Tibial artery (tissue), 4 donors: ENCODE measurements at regions not wholly inside any gene's neighbourhood (a gene's known extent, or its start where the extent isn't known, plus 50 kb on each side); places are given as distances from the start of the nearest gene placed in this dataset.
A peak's percentile ranks its signal among the peaks of the same experiment; 100 is the strongest.

Experiments used
- DNase-seq, 2 donors: peaks; one replicate each; pipeline ENCODE4 v3.0.0-alpha.2; 2019
- H3K27ac ChIP-seq, 2 donors: fragments of 200-600 bp; sonication (generic) in 1 of 2; 1 replicate in 1 of 2; 2 replicates in 1 of 2; pipeline ENCODE4 v1.5.1; 2018 to 2019; ENCODE audit warnings: mild to moderate bottlenecking in 1 of 2
- H3K27me3 ChIP-seq, 2 donors: fragments of 200-600 bp; sonication (generic) in 1 of 2; one replicate each; pipeline versions ENCODE4 v1.5.1 to v1.6.0; 2016 to 2019
- H3K36me3 ChIP-seq, 3 donors: fragments of 200-600 bp; sonication (generic) in 2 of 3; one replicate each; pipeline ENCODE4 v1.5.1; 2016 to 2019; ENCODE audit warnings: mild to moderate bottlenecking in 2 of 3
- H3K4me1 ChIP-seq, 4 donors: fragments of 200-600 bp; sonication (generic) in 2 of 4; 1 replicate in 3 of 4; 2 replicates in 1 of 4; pipeline ENCODE4 v1.5.1; 2016 to 2019
- H3K4me3 ChIP-seq, 2 donors: fragments of 200-600 bp; sonication (generic) in 1 of 2; 1 replicate in 1 of 2; 2 replicates in 1 of 2; pipeline ENCODE4 v1.5.1; 2018 to 2019; ENCODE audit warnings: mild to moderate bottlenecking in 2 of 2
- H3K9me3 ChIP-seq, 3 donors: fragments of 200-600 bp; sonication (generic) in 1 of 3; one replicate each; pipeline ENCODE4 v1.5.1; 2016 to 2019
- intact Hi-C: fragments of 100-400 bp; cut with DNase I; formaldehyde crosslinking; loops from one replicate; pipeline ENCODE4 v1.15.0; 2023; ENCODE audit warnings: low total_unique reads
- TF ChIP-seq, protein P1 (sequence below), 2 experiments: fragments of 200-600 bp in 1 of 2; fragments of 450-650 bp in 1 of 2; IDR thresholded peaks; one replicate each; pipeline ENCODE4 v1.5.1; 2017 to 2019; ENCODE audit warnings: antibody characterized with exemption in 2 of 2, mild to moderate bottlenecking in 1 of 2, moderate library complexity in 1 of 2

GRCh38 chr20:57938158-57939108 is 228.6 kb upstream of the PMEPA1 start:
- intact Hi-C loops: loop anchor here (10.0 kb wide), 1 partner anchor 246 kb away; no protein-coding TSS in a partner anchor
- no peak for DNase-seq
- Histone ChIP-seq H3K4me1 (peaks cover 0 to 26% (median 12%) of the 10 kb centered on the region in 4 donors), H3K27ac (peak overlapping the region; percentile 54 to 56), H3K27me3 (no peaks in the 10 kb centered on the region), H3K4me3 (no peak overlapping the region), H3K9me3 (no peaks in the 10 kb centered on the region), H3K36me3 (no peaks in the 10 kb centered on the region)
- TF ChIP-seq, protein P1, sequence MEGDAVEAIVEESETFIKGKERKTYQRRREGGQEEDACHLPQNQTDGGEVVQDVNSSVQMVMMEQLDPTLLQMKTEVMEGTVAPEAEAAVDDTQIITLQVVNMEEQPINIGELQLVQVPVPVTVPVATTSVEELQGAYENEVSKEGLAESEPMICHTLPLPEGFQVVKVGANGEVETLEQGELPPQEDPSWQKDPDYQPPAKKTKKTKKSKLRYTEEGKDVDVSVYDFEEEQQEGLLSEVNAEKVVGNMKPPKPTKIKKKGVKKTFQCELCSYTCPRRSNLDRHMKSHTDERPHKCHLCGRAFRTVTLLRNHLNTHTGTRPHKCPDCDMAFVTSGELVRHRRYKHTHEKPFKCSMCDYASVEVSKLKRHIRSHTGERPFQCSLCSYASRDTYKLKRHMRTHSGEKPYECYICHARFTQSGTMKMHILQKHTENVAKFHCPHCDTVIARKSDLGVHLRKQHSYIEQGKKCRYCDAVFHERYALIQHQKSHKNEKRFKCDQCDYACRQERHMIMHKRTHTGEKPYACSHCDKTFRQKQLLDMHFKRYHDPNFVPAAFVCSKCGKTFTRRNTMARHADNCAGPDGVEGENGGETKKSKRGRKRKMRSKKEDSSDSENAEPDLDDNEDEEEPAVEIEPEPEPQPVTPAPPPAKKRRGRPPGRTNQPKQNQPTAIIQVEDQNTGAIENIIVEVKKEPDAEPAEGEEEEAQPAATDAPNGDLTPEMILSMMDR (IDR thresholded peaks at IDR 0.05): no peak

DNA sequence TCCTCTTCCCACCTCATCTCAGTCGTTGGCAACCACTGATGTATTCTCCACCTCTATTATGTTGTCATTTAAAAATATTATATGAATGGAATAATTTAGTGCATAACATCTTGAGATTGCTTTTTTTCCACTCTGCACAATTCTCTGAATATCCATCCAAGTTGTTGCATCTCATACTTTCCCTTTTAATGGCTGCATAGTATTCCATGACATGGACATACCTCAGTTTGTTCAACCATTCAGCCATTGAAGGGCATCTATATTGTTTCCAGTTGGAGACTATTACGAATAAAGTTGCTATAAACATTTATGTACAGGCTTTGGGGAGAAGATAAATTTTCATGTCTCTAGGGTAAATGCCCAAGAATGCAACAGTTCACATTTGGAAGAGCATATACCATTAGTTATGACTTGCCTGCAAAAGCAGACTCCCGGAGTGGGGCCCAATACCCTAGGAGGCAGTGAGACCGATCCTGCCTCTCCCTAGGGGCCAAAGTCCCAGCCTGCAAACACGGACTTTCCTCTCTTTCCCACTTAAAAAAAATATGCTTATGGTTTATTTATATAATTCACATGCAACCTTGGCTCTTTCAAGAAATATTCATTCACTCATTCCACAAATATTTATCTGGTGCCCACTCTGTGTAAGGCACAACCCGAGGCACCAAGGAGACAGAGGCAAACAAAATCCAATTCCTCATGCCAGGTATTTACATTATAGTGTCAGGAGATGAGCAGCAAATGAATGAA is 227.0 kb upstream of the PMEPA1 start:
- Histone ChIP-seq H3K27me3 (no peaks in the 10 kb centered on the region), H3K9me3 (no peaks in the 10 kb centered on the region), H3K27ac (peak overlapping the region in 1 of 2 donors; percentile 56), H3K4me3 (no peak overlapping the region), H3K4me1 (peaks cover 0 to 26% (median 12%) of the 10 kb centered on the region in 4 donors), H3K36me3 (no peaks in the 10 kb centered on the region)
- no peak for DNase-seq
- TF ChIP-seq, protein P1 (IDR thresholded peaks at IDR 0.05): no peak
- intact Hi-C loops: loop anchor here (10.0 kb wide), 1 partner anchor 248 kb away; no protein-coding TSS in a partner anchor

GRCh38 chr20:57934913-57935312 is 225.1 kb upstream of the PMEPA1 start:
- Histone ChIP-seq H3K4me3 (no peak overlapping the region), H3K4me1 (peaks cover 0 to 18% (median 8%) of the 10 kb centered on the region in 4 donors), H3K27me3 (no peaks in the 10 kb centered on the region), H3K27ac (no peak overlapping the region), H3K36me3 (no peaks in the 10 kb centered on the region), H3K9me3 (no peaks in the 10 kb centered on the region)
- TF ChIP-seq, protein P1 (IDR thresholded peaks at IDR 0.05): no peak
- intact Hi-C loops: loop anchor here (10.0 kb wide), 1 partner anchor 250 kb away; no protein-coding TSS in a partner anchor
- DNase-seq: no peak

DNA sequence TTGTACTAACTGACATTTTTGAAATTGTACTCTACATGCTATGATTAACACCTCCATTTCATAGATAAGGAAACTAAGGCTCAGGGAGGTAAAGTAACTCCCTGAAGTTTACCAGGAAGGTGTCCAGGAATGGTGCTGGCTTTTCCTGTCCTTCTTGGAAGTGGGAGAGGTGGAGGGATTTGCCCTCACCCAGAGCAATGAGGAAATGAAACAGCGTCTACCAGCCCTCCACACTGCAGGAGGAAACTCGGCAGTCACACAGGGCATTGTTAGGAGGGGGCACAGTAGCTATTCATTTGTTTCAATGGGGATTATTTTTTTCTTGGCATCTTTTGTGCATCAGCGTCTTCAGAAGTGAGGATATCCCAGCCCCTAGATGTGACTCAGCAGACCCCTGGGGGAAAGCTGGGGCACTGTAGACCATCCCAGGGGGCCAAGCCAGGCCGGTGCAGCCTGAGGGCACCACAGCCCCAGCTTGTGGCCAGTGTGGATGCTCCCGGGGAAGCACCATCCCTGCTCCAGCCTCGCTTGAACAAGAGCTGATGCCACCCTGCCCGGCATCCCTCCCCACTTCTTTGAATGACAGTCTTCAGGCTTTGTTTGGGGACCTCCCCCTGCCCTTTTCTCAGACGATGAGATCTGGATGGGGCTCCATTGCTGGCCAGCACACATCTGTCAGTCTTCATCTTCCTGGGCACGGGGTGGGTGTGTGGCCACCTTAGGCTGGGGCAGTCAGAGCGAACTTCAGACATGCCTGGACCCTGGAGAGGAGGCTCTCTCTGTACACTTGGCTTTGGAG is 224.4 kb upstream of the PMEPA1 start:
- no peaks in the 10 kb centered on the region for H3K9me3 ChIP-seq
- no peak overlapping the region for H3K27ac ChIP-seq
- no peaks in the 10 kb centered on the region for H3K36me3 ChIP-seq
- peaks cover 0 to 18% (median 7%) of the 10 kb centered on the region in 4 donors for H3K4me1 ChIP-seq
- no peaks in the 10 kb centered on the region for H3K27me3 ChIP-seq
- intact Hi-C loops: loop anchor here (10.0 kb wide), 1 partner anchor 251 kb away; no protein-coding TSS in a partner anchor
- H3K4me3 ChIP-seq: no peak overlapping the region
- DNase-seq: no peak
- TF ChIP-seq, protein P1 (IDR thresholded peaks at IDR 0.05): no peak
